Astrocyte of the cerebellum (primary cell): ENCODE measurements at regions not wholly inside any gene's neighbourhood (a gene's known extent, or its start where the extent isn't known, plus 50 kb on each side); places are given as distances from the start of the nearest gene placed in this dataset.

Experiments
- DNase-seq: peaks from one replicate; pipeline ENCODE4 v3.0.0-alpha.2; 2011; ENCODE audit warnings: low read depth
- H3K4me3 ChIP-seq: 2 replicates; pipeline ENCODE4 v1.5.1; 2011; ENCODE audit warnings: mild to moderate bottlenecking, low read depth, low read length, moderate library complexity
- CTCF ChIP-seq: IDR thresholded peaks from 2 replicates; pipeline ENCODE4 v1.5.1; 2012; ENCODE audit warnings: low read length, low read depth, moderate library complexity, mild to moderate bottlenecking; ENCODE audit errors: missing control alignments
- in situ Hi-C: cut with HindIII; loops from 2 replicates; pipeline ENCODE4 v1.10.0; 2017; ENCODE audit warnings: low sequenced_read_pairs

- DNase-seq: no peak
- no peak for TF ChIP-seq CTCF
- in situ Hi-C loops: no loop called here
- H3K4me3 ChIP-seq: no peak overlapping the region
These were observed 56.5 kb downstream of the NAV1 start for GRCh38 chr1:201595381-201595780.

- TF ChIP-seq CTCF: no peak
- DNase-seq: no peak
- H3K4me3 ChIP-seq: no peak overlapping the region
- in situ Hi-C loops: no loop called here
These were observed 57.4 kb downstream of the NAV1 start for GRCh38 chr1:201596101-201596868.

GRCh38 chr1:201597551-201598230, 58.8 kb downstream of the NAV1 start:
- no peak overlapping the region for H3K4me3 ChIP-seq
- no peak for DNase-seq
- no peak for TF ChIP-seq CTCF
- in situ Hi-C loops: no loop called here

- no peak for TF ChIP-seq CTCF
- in situ Hi-C loops: no loop called here
- DNase-seq: no peak
These were observed 59.5 kb downstream of the NAV1 start for GRCh38 chr1:201598396-201598795.

GRCh38 chr1:201598973-201599372, 60.0 kb downstream of the NAV1 start:
- no peak for TF ChIP-seq CTCF
- H3K4me3 ChIP-seq: no peak overlapping the region
- in situ Hi-C loops: no loop called here
- DNase-seq: no peak

More at GRCh38 chr1:201598396-201598795, 59.5 kb downstream of the NAV1 start:
- no peak overlapping the region for H3K4me3 ChIP-seq

- no peak for DNase-seq
- in situ Hi-C loops: no loop called here
- no peak for TF ChIP-seq CTCF
- no peak overlapping the region for H3K4me3 ChIP-seq
These were observed 60.6 kb downstream of the NAV1 start for GRCh38 chr1:201599548-201599947.
